GM23338 (cell line): ENCODE measurements at regions not wholly inside any gene's neighbourhood (a gene's known extent, or its start where the extent isn't known, plus 50 kb on each side); places are given as distances from the start of the nearest gene placed in this dataset.

Experiments
- ATAC-seq: fragments of 200-7000 bp; cut with Tn5 transposase; 3 replicates; pipeline ENCODE4 v1.9.1; 2020
- DNase-seq: peaks from one replicate; pipeline ENCODE4 v3.0.0-alpha.2; 2015; ENCODE audit warnings: low spot score
- H2AFZ ChIP-seq: fragments of 200-600 bp; sonication (generic); 2 replicates; pipeline ENCODE4 v1.8.0; 2016; ENCODE audit warnings: antibody characterized with exemption, mild to moderate bottlenecking, moderate library complexity
- H3F3A ChIP-seq: fragments of 200-600 bp; sonication (generic); replicated peaks from 2 replicates; pipeline ENCODE4 v1.8.0; 2017; ENCODE audit warnings: antibody characterized with exemption, mixed run types, low read depth
- H3K27ac ChIP-seq: fragments of 200-600 bp; sonication (generic); 2 replicates; pipeline ENCODE4 v1.6.1; 2016; ENCODE audit warnings: low read depth
- H3K27me3 ChIP-seq: fragments of 200-600 bp; sonication (generic); 2 replicates; pipeline ENCODE4 v1.8.0; 2016; ENCODE audit warnings: mild to moderate bottlenecking, mixed run types, moderate library complexity; ENCODE audit not compliant: insufficient read depth
- H3K36me3 ChIP-seq: fragments of 200-600 bp; sonication (generic); 2 replicates; pipeline ENCODE4 v1.8.0; 2016; ENCODE audit warnings: mild to moderate bottlenecking; ENCODE audit not compliant: insufficient read depth
- H3K4me1 ChIP-seq: fragments of 200-600 bp; sonication (generic); 2 replicates; pipeline ENCODE4 v1.8.0; 2016; ENCODE audit warnings: mild to moderate bottlenecking, moderate library complexity; ENCODE audit not compliant: insufficient read depth
- H3K4me2 ChIP-seq: fragments of 200-600 bp; sonication (generic); 2 replicates; pipeline ENCODE4 v1.7.1; 2017; ENCODE audit warnings: mixed run types
- H3K4me3 ChIP-seq: fragments of 200-600 bp; sonication (generic); 2 replicates; pipeline ENCODE4 v1.6.1; 2016; ENCODE audit warnings: mixed run types
- H3K79me2 ChIP-seq: fragments of 200-600 bp; sonication (generic); replicated peaks from 2 replicates; pipeline ENCODE4 v1.8.0; 2017; ENCODE audit warnings: mild to moderate bottlenecking; ENCODE audit not compliant: insufficient read depth
- H3K9me2 ChIP-seq: fragments of 200-600 bp; sonication (generic); 2 replicates; pipeline ENCODE4 v1.8.0; 2017; ENCODE audit not compliant: insufficient read depth
- H4K20me1 ChIP-seq: fragments of 200-600 bp; sonication (generic); replicated peaks from 2 replicates; pipeline ENCODE4 v1.8.0; 2017; ENCODE audit warnings: mild to moderate bottlenecking; ENCODE audit not compliant: insufficient read depth
- H3K27ac Mint-ChIP-seq: 2 replicates; pipeline ENCODE4 v1.8.0; 2020; ENCODE audit warnings: inconsistent platforms, mild to moderate bottlenecking, moderate library complexity, mixed read lengths
- H3K27me3 Mint-ChIP-seq: 3 replicates; pipeline ENCODE4 v1.8.0; 2022; ENCODE audit warnings: low read depth, mild to moderate bottlenecking, moderate library complexity, mixed read lengths, inconsistent platforms; ENCODE audit not compliant: insufficient read depth, poor library complexity
- H3K36me3 Mint-ChIP-seq: 3 replicates; pipeline ENCODE4 v1.8.0; 2021; ENCODE audit warnings: low read depth, mild to moderate bottlenecking, inconsistent platforms, moderate library complexity, mixed read lengths
- H3K4me1 Mint-ChIP-seq: 3 replicates; pipeline ENCODE4 v1.8.0; 2020; ENCODE audit warnings: mild to moderate bottlenecking, inconsistent platforms, mixed read lengths
- H3K4me3 Mint-ChIP-seq: 3 replicates; pipeline ENCODE4 v1.8.0; 2021; ENCODE audit warnings: moderate library complexity, mild to moderate bottlenecking, inconsistent platforms, mixed read lengths
- H3K9me3 Mint-ChIP-seq: 3 replicates; pipeline ENCODE4 v1.8.0; 2020; ENCODE audit warnings: moderate library complexity, mild to moderate bottlenecking, inconsistent platforms, mixed read lengths
- EZH2 ChIP-seq: fragments of 200-600 bp; sonication (generic); IDR thresholded peaks from one replicate; pipeline ENCODE4 v1.8.0; 2017; ENCODE audit warnings: antibody characterized with exemption, mild to moderate bottlenecking, low read depth; ENCODE audit not compliant: unreplicated experiment
- JUNB ChIP-seq: IDR thresholded peaks from one replicate; pipeline ENCODE4 v1.6.1; 2016; ENCODE audit warnings: antibody characterized with exemption; ENCODE audit not compliant: unreplicated experiment
- NANOG ChIP-seq: IDR thresholded peaks from 2 replicates; pipeline ENCODE4 v1.6.1; 2016; ENCODE audit warnings: antibody characterized with exemption, borderline replicate concordance
- POLR2AphosphoS5 ChIP-seq: IDR thresholded peaks from 2 replicates; pipeline ENCODE4 v1.6.1; 2016; ENCODE audit warnings: antibody characterized with exemption, low read depth
- REST ChIP-seq: IDR thresholded peaks from one replicate; pipeline ENCODE4 v1.6.1; 2018; ENCODE audit warnings: antibody characterized with exemption; ENCODE audit not compliant: unreplicated experiment
- ZNF114 ChIP-seq: fragments of 250-450 bp; sonication (Bioruptor Pico); IDR thresholded peaks from 2 replicates; pipeline ENCODE4 v1.5.0; 2020; ENCODE audit warnings: mild to moderate bottlenecking, moderate library complexity
- TF ChIP-seq, protein P1 (sequence below): IDR thresholded peaks from 2 replicates; pipeline ENCODE4 v1.6.1; 2016; ENCODE audit warnings: antibody characterized with exemption

DNA sequence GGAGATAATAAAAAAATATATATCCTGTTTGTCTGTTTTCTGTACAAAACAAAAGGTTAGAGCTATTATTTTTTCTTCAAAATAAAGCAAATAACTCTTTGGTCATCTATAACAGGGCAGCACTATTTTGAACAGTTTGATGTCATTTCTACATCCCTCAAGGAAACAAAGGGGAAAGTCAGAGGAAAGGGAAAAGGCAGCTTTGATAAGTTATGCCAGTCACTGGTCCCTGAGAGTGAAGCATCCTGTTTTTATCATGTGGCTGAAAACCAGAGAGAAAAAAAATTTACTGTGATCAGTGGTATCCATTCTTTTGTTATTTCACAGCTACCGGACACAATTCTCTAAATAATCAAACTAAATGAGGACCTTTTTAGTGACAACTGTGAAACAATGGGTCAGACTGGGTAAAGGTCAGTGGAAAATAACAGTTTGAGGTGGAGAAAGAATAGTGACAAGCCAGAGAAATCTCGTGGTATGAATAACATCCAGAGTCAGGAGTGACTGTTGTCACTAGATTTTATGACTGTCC lies 356.0 kb downstream of the HDGFL1 start (continued):
- no peak for TF ChIP-seq REST

- no peaks in the 10 kb centered on the region for H3K27me3 Mint-ChIP-seq
- TF ChIP-seq JUNB (no peak), NANOG (no peak), POLR2AphosphoS5 (no peak), EZH2 (no peak)
- Histone ChIP-seq H3K4me3 (no peak overlapping the region), H2AFZ (no peak overlapping the region), H3K36me3 (no peaks in the 10 kb centered on the region), H3K79me2 (no peaks in the 10 kb centered on the region), H3K4me2 (0 out of 2 replicates have a peak overlapping the region, but pooled peaks have one; percentile 2), H3K27me3 (no peaks in the 10 kb centered on the region), H3F3A (0 out of 2 replicates have a peak, but pooled peaks cover 3% of the 10 kb centered on the region), H3K4me1 (peaks cover 29% of the 10 kb centered on the region), H4K20me1 (no peaks in the 10 kb centered on the region), H3K9me2 (no peaks in the 10 kb centered on the region), H3K27ac (no peak overlapping the region)
- H3K9me3 Mint-ChIP-seq = no peaks in the 10 kb centered on the region
- ATAC-seq (no peak), DNase-seq (no peak)
- H3K36me3 Mint-ChIP-seq = no peaks in the 10 kb centered on the region
- no peak overlapping the region for H3K4me3 Mint-ChIP-seq
- H3K4me1 Mint-ChIP-seq = peaks cover 53% of the 10 kb centered on the region
- H3K27ac Mint-ChIP-seq = no peak overlapping the region
Observed at GRCh38 chr6:22925920-22926789, 356.8 kb downstream of the HDGFL1 start.

DNA sequence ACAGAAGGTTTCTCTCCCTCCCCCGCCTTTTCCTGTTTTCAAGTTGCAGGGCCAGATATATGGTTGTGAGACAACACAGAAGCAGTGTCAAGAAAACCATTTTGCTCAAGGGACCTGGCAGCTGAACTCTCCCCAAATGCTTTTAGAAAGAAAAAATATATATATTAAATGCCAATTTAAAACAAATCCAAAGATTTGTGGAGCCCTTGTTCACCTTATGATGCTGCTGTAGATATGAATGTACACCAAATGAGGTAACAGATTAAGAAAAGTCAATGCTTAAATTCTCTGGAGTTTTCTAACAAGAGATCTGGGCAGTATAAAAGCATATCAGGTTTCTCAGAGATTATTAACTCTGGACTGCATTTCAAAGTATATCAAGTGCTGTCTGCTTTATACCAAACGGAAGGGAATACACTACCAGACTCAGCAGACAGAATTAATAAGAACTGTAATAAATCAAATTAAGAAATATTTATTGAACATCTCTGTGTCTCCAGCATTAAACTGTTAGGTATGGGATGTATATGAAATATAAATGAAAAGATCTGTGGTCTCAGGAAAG lies 357.5 kb downstream of the HDGFL1 start:
- ATAC-seq (no peak), DNase-seq (peak; percentile 12)
- no peaks in the 10 kb centered on the region for H3K27me3 ChIP-seq
- no peak overlapping the region for H3K27ac Mint-ChIP-seq
- no peaks in the 10 kb centered on the region for H3K9me2 ChIP-seq
- peaks cover 25% of the 10 kb centered on the region for H3K4me1 ChIP-seq
- no peaks in the 10 kb centered on the region for H4K20me1 ChIP-seq
- no peaks in the 10 kb centered on the region for H3K79me2 ChIP-seq
- no peak overlapping the region for H3K27ac ChIP-seq
- no peak overlapping the region for H3K4me3 ChIP-seq
- H3K4me2 ChIP-seq = 0 out of 2 replicates have a peak overlapping the region, but pooled peaks have one; percentile 2
- H2AFZ ChIP-seq = no peak overlapping the region
- H3K9me3 Mint-ChIP-seq = no peaks in the 10 kb centered on the region
- H3K27me3 Mint-ChIP-seq = no peaks in the 10 kb centered on the region
- H3K36me3 Mint-ChIP-seq = no peaks in the 10 kb centered on the region
- 0 out of 2 replicates have a peak, but pooled peaks cover 3% of the 10 kb centered on the region for H3F3A ChIP-seq
- peaks cover 49% of the 10 kb centered on the region for H3K4me1 Mint-ChIP-seq
- no peaks in the 10 kb centered on the region for H3K36me3 ChIP-seq
- H3K4me3 Mint-ChIP-seq = no peak overlapping the region
- TF ChIP-seq, protein P1, sequence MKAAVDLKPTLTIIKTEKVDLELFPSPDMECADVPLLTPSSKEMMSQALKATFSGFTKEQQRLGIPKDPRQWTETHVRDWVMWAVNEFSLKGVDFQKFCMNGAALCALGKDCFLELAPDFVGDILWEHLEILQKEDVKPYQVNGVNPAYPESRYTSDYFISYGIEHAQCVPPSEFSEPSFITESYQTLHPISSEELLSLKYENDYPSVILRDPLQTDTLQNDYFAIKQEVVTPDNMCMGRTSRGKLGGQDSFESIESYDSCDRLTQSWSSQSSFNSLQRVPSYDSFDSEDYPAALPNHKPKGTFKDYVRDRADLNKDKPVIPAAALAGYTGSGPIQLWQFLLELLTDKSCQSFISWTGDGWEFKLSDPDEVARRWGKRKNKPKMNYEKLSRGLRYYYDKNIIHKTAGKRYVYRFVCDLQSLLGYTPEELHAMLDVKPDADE = no peak
- TF ChIP-seq NANOG (no peak), ZNF114 (CRISPR knock-in tag) (no peak)
